Mucosa of stomach (tissue), 1 donor: ENCODE measurements at regions not wholly inside any gene's neighbourhood (a gene's known extent, or its start where the extent isn't known, plus 50 kb on each side); places are given as distances from the start of the nearest gene placed in this dataset.
"Not testable (repeated sequence)": the region's sequence is repeated elsewhere in the genome, so short reads cannot be mapped to it uniquely, and the experiment has no call there.

ENCODE experiments used
- H3K27me3 ChIP-seq: one replicate; pipeline ENCODE4 v1.7.0; 2013; ENCODE audit warnings: mild to moderate bottlenecking, low read length; ENCODE audit not compliant: control insufficient read depth, insufficient read depth
- H3K36me3 ChIP-seq: one replicate; pipeline ENCODE4 v1.7.0; 2013; ENCODE audit warnings: low read length; ENCODE audit not compliant: control insufficient read depth, insufficient read depth
- H3K4me1 ChIP-seq: one replicate; pipeline ENCODE4 v1.7.0; 2013; ENCODE audit warnings: mild to moderate bottlenecking, low read length; ENCODE audit not compliant: control insufficient read depth, insufficient read depth
- H3K4me3 ChIP-seq: one replicate; pipeline ENCODE4 v1.7.0; 2013; ENCODE audit warnings: low read length
- H3K9ac ChIP-seq: one replicate; pipeline ENCODE4 v1.7.0; 2013; ENCODE audit warnings: mild to moderate bottlenecking, low read length, moderate library complexity
- H3K9me3 ChIP-seq: one replicate; pipeline ENCODE4 v1.7.0; 2013; ENCODE audit warnings: mild to moderate bottlenecking, low read length, moderate library complexity; ENCODE audit not compliant: control insufficient read depth
- donor health status: Pancreatic carcinoma.

GRCh38 chr14:37776791-37777499 is 181.5 kb downstream of the TTC6 start:
- no peak overlapping the region for H3K9ac ChIP-seq
- H3K27me3 ChIP-seq, result no peaks in the 10 kb centered on the region

GRCh38 chr14:37778135-37778943 is 182.9 kb downstream of the TTC6 start:
- H3K9me3 ChIP-seq, result no peaks in the 10 kb centered on the region
- no peaks in the 10 kb centered on the region for H3K27me3 ChIP-seq
- H3K9ac ChIP-seq, result no peak overlapping the region
- H3K4me3 ChIP-seq, result no peak overlapping the region
- H3K36me3 ChIP-seq, result no peaks in the 10 kb centered on the region
- H3K4me1 ChIP-seq, result no peaks in the 10 kb centered on the region

More at GRCh38 chr14:37776791-37777499, 181.5 kb downstream of the TTC6 start:
- no peaks in the 10 kb centered on the region for H3K4me1 ChIP-seq
- H3K4me3 ChIP-seq, result no peak overlapping the region
- H3K9me3 ChIP-seq, result no peaks in the 10 kb centered on the region
- H3K36me3 ChIP-seq, result no peaks in the 10 kb centered on the region

- Histone ChIP-seq H3K27me3 (no peaks in the 10 kb centered on the region), H3K9me3 (no peaks in the 10 kb centered on the region), H3K36me3 (no peaks in the 10 kb centered on the region), H3K4me3 (no peak overlapping the region), H3K4me1 (no peaks in the 10 kb centered on the region), H3K9ac (no peak overlapping the region)
These were observed 184.1 kb downstream of the TTC6 start for GRCh38 chr14:37779480-37779879.

- not testable (repeated sequence) for H3K4me3 ChIP-seq, H3K9me3 ChIP-seq, H3K9ac ChIP-seq, H3K4me1 ChIP-seq, H3K27me3 ChIP-seq, H3K36me3 ChIP-seq
These were observed 185.3 kb downstream of the TTC6 start for GRCh38 chr14:37780731-37781130.

GRCh38 chr14:37784203-37784826 is 188.9 kb downstream of the TTC6 start:
- not testable (repeated sequence) for H3K27me3 ChIP-seq, H3K9me3 ChIP-seq, H3K4me3 ChIP-seq, H3K9ac ChIP-seq, H3K4me1 ChIP-seq, H3K36me3 ChIP-seq

- H3K27me3 ChIP-seq, H3K9ac ChIP-seq, H3K4me3 ChIP-seq, H3K9me3 ChIP-seq, H3K4me1 ChIP-seq, H3K36me3 ChIP-seq: not testable (repeated sequence)
These were observed 189.4 kb downstream of the TTC6 start for GRCh38 chr14:37784827-37785223.

GRCh38 chr14:37785298-37785697 is 189.9 kb downstream of the TTC6 start:
- not testable (repeated sequence) for H3K27me3 ChIP-seq, H3K9me3 ChIP-seq, H3K4me1 ChIP-seq, H3K36me3 ChIP-seq, H3K4me3 ChIP-seq, H3K9ac ChIP-seq

GRCh38 chr14:37786114-37786625 is 190.7 kb downstream of the TTC6 start:
- not testable (repeated sequence) for H3K4me3 ChIP-seq, H3K27me3 ChIP-seq, H3K4me1 ChIP-seq, H3K9me3 ChIP-seq, H3K9ac ChIP-seq, H3K36me3 ChIP-seq

GRCh38 chr14:37787879-37788494 is 192.6 kb downstream of the TTC6 start:
- Histone ChIP-seq H3K4me3 (no peak overlapping the region), H3K9me3 (no peaks in the 10 kb centered on the region), H3K27me3 (no peaks in the 10 kb centered on the region), H3K9ac (no peak overlapping the region), H3K36me3 (no peaks in the 10 kb centered on the region), H3K4me1 (no peaks in the 10 kb centered on the region)

GRCh38 chr14:37791384-37792036 is 196.1 kb downstream of the TTC6 start:
- H3K36me3 ChIP-seq, result no peaks in the 10 kb centered on the region
- no peaks in the 10 kb centered on the region for H3K27me3 ChIP-seq
- no peak overlapping the region for H3K4me3 ChIP-seq
- H3K9ac ChIP-seq, result no peak overlapping the region
- no peaks in the 10 kb centered on the region for H3K4me1 ChIP-seq
- H3K9me3 ChIP-seq, result no peaks in the 10 kb centered on the region

- no peak overlapping the region for H3K4me3 ChIP-seq
- no peaks in the 10 kb centered on the region for H3K9me3 ChIP-seq
- no peak overlapping the region for H3K9ac ChIP-seq
- H3K4me1 ChIP-seq, result no peaks in the 10 kb centered on the region
- H3K27me3 ChIP-seq, result no peaks in the 10 kb centered on the region
- no peaks in the 10 kb centered on the region for H3K36me3 ChIP-seq
These were observed 196.7 kb downstream of the TTC6 start for GRCh38 chr14:37792124-37792523.
